GM19438 (cell line): ENCODE measurements at regions not wholly inside any gene's neighbourhood (a gene's known extent, or its start where the extent isn't known, plus 50 kb on each side); places are given as distances from the start of the nearest gene placed in this dataset.

Source experiments
- ATAC-seq: cut with Tn5 transposase; IDR thresholded peaks from one replicate; pipeline ENCODE4 v1.9.1; 2021; ENCODE audit warnings: low read depth; ENCODE audit not compliant: unreplicated experiment

GRCh38 chr13:105527127-105527526, 1008.3 kb downstream of the EFNB2 start:
- ATAC-seq: no peak

GRCh38 chr13:105519771-105520170, 1015.7 kb downstream of the EFNB2 start:
- no peak for ATAC-seq

GRCh38 chr13:105518086-105518485, 1017.4 kb downstream of the EFNB2 start:
- ATAC-seq: no peak

- no peak for ATAC-seq
Observed at GRCh38 chr13:105514401-105514800, 1021.1 kb downstream of the EFNB2 start.

GRCh38 chr13:105513448-105513847, 1022.0 kb downstream of the EFNB2 start:
- no peak for ATAC-seq

GRCh38 chr13:105509981-105510762, 1025.3 kb downstream of the EFNB2 start:
- no peak for ATAC-seq

- no peak for ATAC-seq
Observed at GRCh38 chr13:105506463-105506862, 1029.0 kb downstream of the EFNB2 start.

GRCh38 chr13:105502193-105502592, 1033.3 kb downstream of the EFNB2 start:
- no peak for ATAC-seq

GRCh38 chr13:105497597-105497996, 1037.9 kb downstream of the EFNB2 start:
- ATAC-seq: no peak

- no peak for ATAC-seq
Observed at GRCh38 chr13:105492216-105492615, 1043.2 kb downstream of the EFNB2 start.

GRCh38 chr13:105491345-105491744, 1044.1 kb downstream of the EFNB2 start:
- ATAC-seq: no peak

GRCh38 chr13:105485081-105485480, 1050.4 kb downstream of the EFNB2 start:
- ATAC-seq: no peak

- no peak for ATAC-seq
Observed at GRCh38 chr13:105474983-105475610, 1060.4 kb downstream of the EFNB2 start.

- no peak for ATAC-seq
Observed at GRCh38 chr13:105471673-105472072, 1063.8 kb downstream of the EFNB2 start.

GRCh38 chr13:105466376-105466775, 1069.1 kb downstream of the EFNB2 start:
- ATAC-seq: no peak

GRCh38 chr13:105465745-105466144, 1069.7 kb downstream of the EFNB2 start, which contains the start of gene DAOA:
Gene DAOA, plus strand, starts transcription at chr13:105466045.
- ATAC-seq: no peak

GRCh38 chr13:105465251-105465650, 1070.2 kb downstream of the EFNB2 start:
- no peak for ATAC-seq

GRCh38 chr13:105464249-105464648, 1071.2 kb downstream of the EFNB2 start:
- ATAC-seq: no peak

- ATAC-seq: no peak
Observed at GRCh38 chr13:105463011-105463501, 1072.4 kb downstream of the EFNB2 start.

- no peak for ATAC-seq
Observed at GRCh38 chr13:105462098-105462497, 1073.4 kb downstream of the EFNB2 start.

- ATAC-seq: no peak
Observed at GRCh38 chr13:105452895-105453294, 1082.6 kb downstream of the EFNB2 start.

- no peak for ATAC-seq
Observed at GRCh38 chr13:105450784-105451183, 1084.7 kb downstream of the EFNB2 start.
